Uterus (tissue), 3 donors: ENCODE measurements at regions not wholly inside any gene's neighbourhood (a gene's known extent, or its start where the extent isn't known, plus 50 kb on each side); places are given as distances from the start of the nearest gene placed in this dataset. TPM values are rescaled to one million over a fixed set of nuclear protein-coding genes. Genes with fewer than 3 reads are reported as not detected.

Source experiments
- DNase-seq, 2 donors: peaks; one replicate each; pipeline ENCODE4 v3.0.0-alpha.2; 2019 to 2020
- H3K27ac ChIP-seq, 2 donors: fragments of 200-600 bp; sonication (generic); 1 replicate in 1 of 2; 2 replicates in 1 of 2; pipeline ENCODE4 v1.5.1; 2016 to 2018
- H3K27me3 ChIP-seq, 2 donors: fragments of 200-600 bp; sonication (generic); one replicate each; pipeline ENCODE4 v1.5.1; 2018 to 2019; ENCODE audit warnings: control low read depth in 1 of 2
- H3K36me3 ChIP-seq, 2 donors: fragments of 200-600 bp; sonication (generic); one replicate each; pipeline ENCODE4 v1.5.1; 2019; ENCODE audit warnings: control low read depth in 1 of 2
- H3K4me1 ChIP-seq, 2 donors: fragments of 200-600 bp; sonication (generic); one replicate each; pipeline ENCODE4 v1.5.1; 2018 to 2019; ENCODE audit warnings: control low read depth in 1 of 2
- H3K4me3 ChIP-seq, 2 donors: fragments of 200-600 bp; sonication (generic); 1 replicate in 1 of 2; 2 replicates in 1 of 2; pipeline ENCODE4 v1.5.1; 2018 to 2019; ENCODE audit warnings: mild to moderate bottlenecking in 1 of 2
- H3K9me3 ChIP-seq, 2 donors: fragments of 200-600 bp; sonication (generic); one replicate each; pipeline ENCODE4 v1.5.1; 2019; ENCODE audit warnings: control low read depth in 1 of 2
- CTCF ChIP-seq, 4 experiments: fragments of 200-600 bp in 2 of 4; fragments of 450-650 bp in 2 of 4; sonication (generic) in 2 of 4; IDR thresholded peaks; one replicate each; pipeline ENCODE4 v1.5.1; 2016 to 2019; ENCODE audit warnings: antibody characterized with exemption in 4 of 4, mild to moderate bottlenecking in 2 of 4, moderate library complexity in 1 of 4
- POLR2A ChIP-seq, 2 donors: fragments of 450-650 bp; IDR thresholded peaks; one replicate each; pipeline ENCODE4 v1.6.1; 2016; ENCODE audit warnings: antibody characterized with exemption in 2 of 2, mild to moderate bottlenecking in 1 of 2, moderate library complexity in 1 of 2
- intact Hi-C: fragments of 100-400 bp; cut with DNase I; formaldehyde crosslinking; loops from one replicate; pipeline ENCODE4 v1.15.1; 2023; ENCODE audit warnings: low total_unique reads
- small RNA-seq: library from RNA; depleted of rRNA; stranded (forward); fragments of <200 nt; gene quantifications from one replicate; pipeline ENCODE3, GENCODE V24; 2016
- donor health status: DM: yes; HTN: yes; CAD: no.

GRCh38 chr11:109364851-109365250 lies 57.1 kb upstream of the C11orf87 start:
- H3K9me3 ChIP-seq = no peaks in the 10 kb centered on the region
- intact Hi-C loops = no loop called here
- no peak overlapping the region for H3K27ac ChIP-seq
- no peaks in the 10 kb centered on the region for H3K4me1 ChIP-seq
- H3K4me3 ChIP-seq = no peak overlapping the region
- no peaks in the 10 kb centered on the region for H3K36me3 ChIP-seq
- no peak for DNase-seq
- no peaks in the 10 kb centered on the region for H3K27me3 ChIP-seq
- TF ChIP-seq POLR2A (IDR thresholded peaks at IDR 0.05) = no peak
- TF ChIP-seq CTCF (IDR thresholded peaks at IDR 0.05) = no peak

- Histone ChIP-seq H3K9me3 (no peaks in the 10 kb centered on the region), H3K27me3 (no peaks in the 10 kb centered on the region), H3K4me1 (no peaks in the 10 kb centered on the region), H3K4me3 (no peak overlapping the region), H3K27ac (no peak overlapping the region), H3K36me3 (no peaks in the 10 kb centered on the region)
- TF ChIP-seq POLR2A (IDR thresholded peaks at IDR 0.05) (no peak), CTCF (IDR thresholded peaks at IDR 0.05) (no peak)
- no peak for DNase-seq
- intact Hi-C loops = no loop called here
These were observed 50.4 kb upstream of the C11orf87 start for GRCh38 chr11:109371444-109372176.

Small RNA genes lying in the stretch of these regions (small RNA-seq; reads per million reads assigned to genes)
- gene RF00157 (not detected), gene RNA5SP349 (not detected), gene RNU6-654P (not detected)
